GM12873 (cell line): ENCODE measurements at regions not wholly inside any gene's neighbourhood (a gene's known extent, or its start where the extent isn't known, plus 50 kb on each side); places are given as distances from the start of the nearest gene placed in this dataset.

Experiments
- TF ChIP-seq, protein P1 (sequence below): IDR thresholded peaks from 2 replicates; pipeline ENCODE4 v1.5.1; 2012; ENCODE audit warnings: low read depth, mild to moderate bottlenecking, moderate library complexity, low read length, control low read depth; ENCODE audit not compliant: insufficient read depth; ENCODE audit errors: missing control alignments

DNA sequence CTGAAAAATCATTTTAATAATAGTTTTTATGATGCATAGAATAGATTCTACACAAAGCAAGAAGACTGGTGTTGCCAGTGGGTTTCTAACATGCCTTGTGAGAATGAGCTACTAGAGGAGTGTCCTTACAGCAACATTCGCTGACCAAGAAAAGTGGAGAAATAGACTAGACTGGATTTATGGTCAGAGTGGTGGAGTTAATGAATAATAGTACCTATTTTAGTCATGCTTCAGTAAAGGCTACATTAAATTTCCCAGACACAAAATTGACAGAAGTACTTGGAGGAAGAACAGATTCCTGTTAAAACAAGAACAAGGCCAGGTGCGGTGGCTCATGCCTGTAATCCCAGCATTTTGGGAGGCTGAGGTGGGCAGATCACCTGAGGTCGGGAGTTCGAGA lies 539.2 kb downstream of the ETS1 start:
- TF ChIP-seq, protein P1, sequence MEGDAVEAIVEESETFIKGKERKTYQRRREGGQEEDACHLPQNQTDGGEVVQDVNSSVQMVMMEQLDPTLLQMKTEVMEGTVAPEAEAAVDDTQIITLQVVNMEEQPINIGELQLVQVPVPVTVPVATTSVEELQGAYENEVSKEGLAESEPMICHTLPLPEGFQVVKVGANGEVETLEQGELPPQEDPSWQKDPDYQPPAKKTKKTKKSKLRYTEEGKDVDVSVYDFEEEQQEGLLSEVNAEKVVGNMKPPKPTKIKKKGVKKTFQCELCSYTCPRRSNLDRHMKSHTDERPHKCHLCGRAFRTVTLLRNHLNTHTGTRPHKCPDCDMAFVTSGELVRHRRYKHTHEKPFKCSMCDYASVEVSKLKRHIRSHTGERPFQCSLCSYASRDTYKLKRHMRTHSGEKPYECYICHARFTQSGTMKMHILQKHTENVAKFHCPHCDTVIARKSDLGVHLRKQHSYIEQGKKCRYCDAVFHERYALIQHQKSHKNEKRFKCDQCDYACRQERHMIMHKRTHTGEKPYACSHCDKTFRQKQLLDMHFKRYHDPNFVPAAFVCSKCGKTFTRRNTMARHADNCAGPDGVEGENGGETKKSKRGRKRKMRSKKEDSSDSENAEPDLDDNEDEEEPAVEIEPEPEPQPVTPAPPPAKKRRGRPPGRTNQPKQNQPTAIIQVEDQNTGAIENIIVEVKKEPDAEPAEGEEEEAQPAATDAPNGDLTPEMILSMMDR: no peak

DNA sequence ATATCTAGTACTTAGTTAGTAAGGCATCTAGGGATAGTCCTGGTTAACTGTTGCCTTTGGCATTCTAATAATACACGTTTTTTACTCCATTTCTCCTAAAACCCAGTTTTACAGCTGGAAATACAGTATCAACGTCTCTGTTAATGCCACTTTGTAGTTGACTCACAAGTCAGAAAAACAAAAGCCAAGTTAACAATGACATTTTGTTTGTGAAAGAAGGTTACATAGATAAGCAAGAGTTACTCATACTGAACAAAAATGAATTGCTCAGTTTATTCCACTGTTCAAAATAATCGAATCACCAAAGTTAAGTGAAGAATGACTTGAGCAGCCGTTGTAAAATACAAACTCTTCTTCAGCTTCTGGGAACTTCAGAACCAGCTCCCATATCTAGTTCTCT lies 540.3 kb downstream of the ETS1 start:
- TF ChIP-seq, protein P1: no peak

GRCh38 chr11:128046213-128046612 lies 541.1 kb downstream of the ETS1 start:
- TF ChIP-seq, protein P1: no peak

DNA sequence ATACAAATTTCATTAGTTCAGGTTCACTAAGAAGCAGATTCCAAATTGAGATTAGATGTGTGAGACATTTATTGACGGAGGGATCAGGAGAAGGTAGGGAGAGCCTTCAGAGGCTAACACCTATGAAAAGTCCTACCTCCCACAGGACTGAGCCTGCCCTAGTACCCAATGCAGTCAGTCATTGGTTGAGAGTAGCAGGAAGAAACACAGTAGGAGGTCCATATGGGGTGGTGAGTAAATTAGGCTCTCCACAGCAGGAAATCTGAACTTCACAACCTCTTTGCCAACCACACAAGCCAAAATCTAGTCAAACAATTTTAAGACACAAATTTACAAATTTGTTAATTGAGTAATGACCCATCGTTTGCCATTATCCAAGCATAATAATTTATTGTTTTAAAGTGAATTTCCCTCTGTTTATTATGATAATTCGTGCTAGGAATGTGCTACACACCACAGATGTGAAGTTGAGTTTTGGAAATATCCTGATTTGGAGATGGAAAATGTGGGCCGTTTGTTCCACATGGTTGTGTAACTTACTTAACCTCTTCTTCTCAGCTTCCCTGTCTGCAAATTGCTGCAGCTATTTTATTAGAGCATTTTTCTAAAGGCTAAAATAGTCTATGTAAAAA lies 542.1 kb downstream of the ETS1 start:
- TF ChIP-seq, protein P1: no peak

DNA sequence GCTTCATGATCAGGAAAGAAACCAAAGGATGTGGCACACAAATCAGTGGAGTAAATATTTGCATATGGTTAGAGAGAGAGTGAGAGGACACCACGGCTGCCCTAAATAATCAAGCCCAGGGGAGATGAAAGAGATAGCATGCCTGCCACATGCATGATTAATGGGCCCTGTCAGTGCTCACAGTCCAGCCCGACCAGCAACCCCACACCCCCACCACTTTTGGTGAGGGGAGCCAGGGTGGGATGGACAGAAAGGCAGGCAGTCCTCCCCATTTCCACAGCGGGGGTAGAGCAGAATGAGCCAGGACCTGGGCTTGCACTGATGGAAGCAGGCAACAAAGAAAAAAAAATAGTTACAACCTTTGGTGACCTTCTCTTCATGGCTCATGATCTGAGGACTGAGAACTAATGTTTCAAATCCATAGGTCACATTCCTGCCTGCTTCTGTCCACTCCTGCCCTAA lies 545.0 kb downstream of the ETS1 start:
- TF ChIP-seq, protein P1: no peak

DNA sequence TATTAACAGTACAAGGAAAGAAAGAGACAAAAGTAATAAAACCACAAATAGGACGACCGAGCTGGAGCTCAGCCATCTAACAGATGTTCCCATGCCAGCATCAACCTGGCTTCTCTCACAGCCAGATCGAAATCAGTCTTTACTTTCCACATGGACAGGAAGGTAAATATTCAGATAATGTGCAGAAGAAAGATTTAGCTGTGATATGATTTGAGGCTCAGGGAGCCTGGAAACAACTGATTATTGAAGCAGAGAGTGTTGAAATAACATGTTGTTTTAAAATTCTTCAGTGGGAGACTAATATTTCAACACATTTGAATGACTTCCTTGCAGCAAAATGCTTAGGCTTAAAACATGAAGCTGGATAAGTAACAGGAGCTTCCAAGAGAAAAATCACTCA lies 546.8 kb downstream of the ETS1 start:
- TF ChIP-seq, protein P1: no peak

DNA sequence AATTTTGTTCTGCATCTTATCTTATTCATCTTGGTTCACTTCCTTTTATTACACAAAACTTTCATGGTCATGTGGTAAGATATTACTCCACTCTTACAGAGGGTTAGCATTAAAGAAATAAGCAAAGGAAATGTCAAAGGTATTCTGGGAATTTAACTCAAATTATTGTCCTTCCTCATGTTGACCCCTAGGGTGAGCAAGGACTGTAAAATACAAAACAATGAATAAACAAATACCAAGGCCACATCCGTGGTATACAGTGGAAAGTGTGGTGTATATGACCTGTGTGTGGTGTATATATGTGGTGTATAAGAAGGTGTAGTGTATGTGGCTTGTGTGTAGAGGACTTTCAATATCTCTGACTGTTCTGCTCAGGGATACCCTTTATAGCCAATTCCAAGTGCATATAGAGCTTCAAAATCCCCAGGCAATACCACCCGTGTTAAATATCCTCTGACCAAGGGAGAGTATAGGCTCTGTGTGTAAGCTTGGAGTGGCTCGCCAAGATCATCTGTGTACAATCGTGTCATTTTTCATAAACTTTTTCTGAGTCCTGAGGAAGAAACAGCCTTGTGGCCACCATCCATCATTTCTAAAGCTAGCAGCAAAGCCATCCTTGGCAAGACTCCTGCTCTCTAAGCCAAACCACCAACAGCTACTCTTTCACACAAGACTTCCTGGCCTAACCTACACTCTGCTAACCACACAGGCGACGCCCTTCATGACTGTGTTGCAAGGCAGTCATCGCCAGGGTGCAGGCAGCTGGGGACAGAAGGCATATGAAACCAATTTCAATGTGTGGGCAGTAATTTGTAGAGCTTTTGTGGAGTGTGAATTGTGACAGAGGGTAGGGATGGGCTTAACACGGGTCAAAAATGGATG lies 548.0 kb downstream of the ETS1 start:
- TF ChIP-seq, protein P1: no peak
